NK-92 treated with Interleukin-12 subunit alpha and Interleukin-12 subunit beta, amount 100 ng/mL, for 24 hours (cell line): ENCODE measurements at regions not wholly inside any gene's neighbourhood (a gene's known extent, or its start where the extent isn't known, plus 50 kb on each side); places are given as distances from the start of the nearest gene placed in this dataset.
"Not testable (repeated sequence)": the region's sequence is repeated elsewhere in the genome, so short reads cannot be mapped to it uniquely, and the experiment has no call there.

Source experiments
- DNase-seq: peaks from one replicate; lab custom pipeline; 2025; lab: John Stamatoyannopoulos, UW

GRCh38 chr6:115241373-115241772, 819.3 kb downstream of the FRK start:
- DNase-seq, result no peak

GRCh38 chr6:115221198-115221597, 839.5 kb downstream of the FRK start:
- DNase-seq, result no peak

DNA sequence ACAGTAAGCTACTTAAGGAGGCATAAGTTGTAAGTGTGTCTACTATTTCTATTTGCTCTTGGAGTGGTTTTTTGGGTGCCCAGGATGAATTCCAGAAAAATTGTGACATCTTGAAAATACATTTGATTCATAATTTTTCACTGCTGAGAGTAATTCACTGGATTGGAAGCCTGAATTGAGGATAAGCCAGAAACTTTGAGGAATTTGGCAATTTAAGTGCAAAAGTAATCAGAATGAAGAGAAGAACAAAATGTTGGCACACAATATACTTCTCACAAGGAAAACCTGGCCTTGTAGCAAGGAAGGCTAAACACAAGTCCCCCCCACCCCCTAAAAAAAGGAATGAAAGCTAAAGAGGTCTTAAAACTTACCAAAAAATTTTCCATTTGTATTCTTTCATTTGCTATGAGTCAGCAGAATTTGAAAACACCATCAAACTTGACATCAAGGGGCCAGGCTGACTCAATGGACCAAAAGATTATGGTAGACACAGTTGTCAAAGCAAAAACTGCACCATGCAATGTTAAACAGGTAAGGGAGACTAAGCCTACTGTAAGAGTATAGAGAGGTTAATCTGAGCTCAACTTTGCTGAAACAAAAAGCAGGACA, 840.0 kb downstream of the FRK start:
- no peak for DNase-seq

GRCh38 chr6:115219645-115220044, 841.0 kb downstream of the FRK start:
- DNase-seq, result no peak

GRCh38 chr6:115216835-115217234, 843.9 kb downstream of the FRK start:
- DNase-seq, result no peak

GRCh38 chr6:115214283-115214682, 846.4 kb downstream of the FRK start:
- DNase-seq, result no peak

DNA sequence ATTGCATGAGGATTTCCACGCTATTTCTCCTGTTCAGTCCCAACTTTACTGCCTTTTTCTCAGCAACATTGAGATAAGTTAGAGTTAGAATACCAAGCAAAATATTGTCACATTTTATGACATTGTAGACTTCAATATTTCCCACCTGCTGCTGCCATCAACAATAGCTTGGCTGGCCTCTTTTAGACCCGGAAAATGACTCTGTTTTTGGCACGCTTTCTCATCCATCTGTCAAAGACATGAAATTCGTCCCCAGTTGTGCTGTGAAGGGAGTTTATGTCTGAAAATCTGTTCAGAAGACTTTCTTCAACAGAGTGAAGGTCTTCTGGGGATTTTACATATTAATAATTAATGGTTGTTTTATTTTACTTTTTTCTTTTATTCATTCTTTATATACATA, 857.3 kb downstream of the FRK start:
- no peak for DNase-seq

GRCh38 chr6:115194981-115195638, 852.3 kb upstream of the HS3ST5 start:
- DNase-seq, result no peak

- no peak for DNase-seq
These were observed 849.2 kb upstream of the HS3ST5 start for GRCh38 chr6:115191989-115192388.

GRCh38 chr6:115190534-115190933, 847.7 kb upstream of the HS3ST5 start:
- DNase-seq, result no peak

- DNase-seq, result not testable (repeated sequence)
These were observed 832.6 kb upstream of the HS3ST5 start for GRCh38 chr6:115175456-115175855.

GRCh38 chr6:115165912-115166311, 823.1 kb upstream of the HS3ST5 start:
- DNase-seq, result not testable (repeated sequence)

GRCh38 chr6:115159733-115160132, 816.9 kb upstream of the HS3ST5 start:
- DNase-seq, result no peak

DNA sequence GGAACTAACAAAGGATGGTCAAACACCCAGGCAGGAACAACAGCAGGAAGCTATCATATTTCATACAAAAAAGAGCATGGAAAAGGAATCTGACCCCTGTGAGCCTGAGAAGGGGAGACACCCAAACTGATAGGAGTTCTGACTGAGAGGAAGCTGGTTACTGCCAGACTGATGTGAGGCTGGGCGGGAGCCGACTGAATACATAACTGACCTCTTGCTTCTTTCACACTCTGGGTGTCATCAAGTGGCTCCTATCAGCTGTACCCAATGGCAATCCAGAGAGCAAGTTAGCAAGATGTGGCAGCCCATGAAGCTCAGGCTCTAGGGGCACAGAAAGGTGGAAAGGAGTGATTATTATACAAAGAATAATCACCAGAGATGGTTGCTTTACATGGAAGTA, 795.1 kb upstream of the HS3ST5 start:
- no peak for DNase-seq

DNA sequence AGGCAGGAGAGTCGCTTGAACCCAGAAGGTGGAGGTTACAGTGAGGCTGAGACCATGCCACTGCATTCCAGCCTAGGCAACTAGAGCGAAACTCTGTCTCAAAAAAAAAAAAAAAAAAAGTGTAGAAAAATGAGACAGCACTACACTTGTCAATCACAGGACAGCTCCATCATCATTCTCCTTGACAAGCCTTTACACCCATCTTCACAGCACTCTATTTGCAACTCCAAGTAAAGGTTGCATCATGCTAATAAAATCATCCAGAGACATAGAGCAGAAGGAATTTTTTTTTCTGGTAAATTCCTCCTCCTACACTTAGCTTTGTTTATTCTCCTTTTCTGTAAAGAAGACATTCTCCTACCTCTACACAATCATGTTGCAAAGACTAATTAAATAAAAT, 791.0 kb upstream of the HS3ST5 start:
- DNase-seq, result no peak

GRCh38 chr6:115131709-115132490, 789.1 kb upstream of the HS3ST5 start:
- no peak for DNase-seq

DNA sequence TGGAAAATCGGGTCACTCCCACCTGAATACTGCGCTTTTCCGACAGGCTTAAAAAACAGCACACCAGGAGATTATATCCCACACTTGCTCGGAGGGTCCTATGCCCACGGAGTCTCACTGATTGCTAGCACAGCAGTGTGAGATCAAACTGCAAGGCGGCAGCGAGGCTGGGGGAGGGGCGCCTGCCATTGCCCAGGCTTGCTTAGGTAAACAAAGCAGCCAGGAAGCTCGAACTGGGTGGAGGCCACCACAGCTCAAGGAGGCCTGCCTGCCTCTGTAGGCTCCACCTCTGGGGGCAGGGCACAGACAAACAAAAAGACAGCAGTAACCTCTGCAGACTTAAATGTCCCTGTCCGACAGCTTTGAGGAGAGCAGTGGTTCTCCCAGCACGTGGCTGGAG, 778.7 kb upstream of the HS3ST5 start:
- not testable (repeated sequence) for DNase-seq

GRCh38 chr6:115120391-115120790, 777.6 kb upstream of the HS3ST5 start:
- no peak for DNase-seq

DNA sequence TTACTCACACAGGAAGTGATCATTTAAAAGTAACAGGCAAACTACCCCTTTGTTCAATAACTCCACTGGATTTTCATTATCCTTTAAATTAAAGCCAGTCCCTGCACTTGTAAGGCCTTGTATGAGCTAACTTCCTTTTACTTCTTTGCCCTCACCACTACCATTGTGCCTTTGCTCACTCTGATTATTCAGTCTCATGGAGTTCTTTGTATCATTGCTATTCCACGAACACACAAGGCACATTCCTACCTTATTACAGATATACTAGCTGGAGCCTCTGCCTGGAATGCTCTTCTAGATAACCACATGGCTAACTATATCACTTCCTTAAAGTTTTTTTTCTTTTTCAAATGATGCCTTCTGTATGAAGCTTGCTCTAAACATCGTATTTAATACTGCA, 748.6 kb upstream of the HS3ST5 start:
- DNase-seq, result no peak

DNA sequence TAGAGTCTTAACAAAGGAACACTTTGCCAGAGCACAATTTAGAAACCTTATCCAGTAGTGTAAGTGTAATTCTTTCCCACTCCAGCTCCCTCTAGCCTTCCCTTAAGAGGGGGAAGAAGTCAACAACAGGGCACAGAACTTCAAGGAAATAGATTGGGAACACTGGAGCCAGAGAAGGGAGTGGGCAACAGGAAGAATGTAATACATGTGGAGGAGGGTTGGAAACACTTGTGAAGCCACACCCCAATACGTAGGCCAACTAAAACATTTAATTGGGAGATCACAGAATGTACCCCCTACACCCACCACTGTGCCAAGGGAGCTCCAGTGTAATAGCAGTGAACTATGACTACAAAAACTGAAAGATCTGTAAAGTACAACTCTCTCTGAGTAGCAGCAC, 735.7 kb upstream of the HS3ST5 start:
- DNase-seq, result no peak

- no peak for DNase-seq
These were observed 729.1 kb upstream of the HS3ST5 start for GRCh38 chr6:115071962-115072361.

DNA sequence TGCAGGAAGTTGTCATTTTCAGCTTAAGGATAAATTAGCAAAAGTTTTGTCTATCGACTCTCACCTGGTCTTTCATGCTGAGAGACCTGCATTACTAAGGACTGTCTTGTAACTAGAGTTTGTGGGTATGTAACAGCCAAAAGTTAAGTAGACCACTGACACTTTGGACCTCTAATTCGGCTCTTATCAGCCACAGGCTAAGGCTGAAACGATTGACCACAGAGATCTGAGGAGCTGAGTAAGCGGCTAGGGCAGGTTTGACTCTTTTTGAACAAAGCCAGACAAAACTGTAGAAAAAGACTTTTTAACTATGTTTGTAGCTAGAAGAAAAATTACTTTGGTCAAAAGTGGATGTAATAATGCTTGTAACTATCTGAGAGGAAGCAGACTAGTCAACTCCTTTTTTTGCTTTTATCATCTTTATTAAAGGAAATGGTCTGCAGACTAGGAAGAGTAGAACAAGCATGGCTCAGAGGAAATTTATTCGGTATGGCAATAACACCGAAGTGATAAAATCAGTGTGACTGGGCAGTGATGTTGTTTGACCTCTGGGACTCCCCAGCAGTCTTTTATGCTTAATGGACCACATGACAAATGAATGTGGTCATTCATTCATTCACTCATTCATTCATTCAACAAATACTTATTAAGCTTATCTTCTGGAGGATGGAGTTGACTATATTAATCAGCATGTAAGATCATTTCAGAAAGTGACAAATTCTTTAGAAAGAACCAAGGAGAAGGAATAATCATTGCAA, 725.0 kb upstream of the HS3ST5 start:
- DNase-seq, result no peak

DNA sequence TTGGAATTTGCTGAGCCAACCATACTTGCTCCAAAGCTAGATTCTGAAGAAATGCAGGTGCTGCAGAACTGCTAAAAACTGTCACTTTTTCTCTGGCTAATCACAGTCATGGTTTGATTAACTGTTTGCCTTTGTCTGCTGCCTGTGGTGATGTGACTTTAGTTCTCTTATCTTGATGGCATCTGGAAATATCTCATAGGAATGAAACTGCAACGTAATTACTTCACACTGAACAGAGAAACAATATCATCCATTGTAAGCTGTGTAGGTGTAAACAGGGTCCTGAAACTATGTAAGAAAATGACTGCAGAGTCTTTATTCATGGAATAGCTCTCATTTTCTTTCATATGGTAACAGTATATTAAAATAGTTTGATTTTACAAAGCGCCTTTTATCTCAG, 721.9 kb upstream of the HS3ST5 start:
- DNase-seq, result no peak
